A673 (cell line): ENCODE measurements at regions not wholly inside any gene's neighbourhood (a gene's known extent, or its start where the extent isn't known, plus 50 kb on each side); places are given as distances from the start of the nearest gene placed in this dataset.

ENCODE experiments used
- EZH2 ChIP-seq: fragments of 200-600 bp; sonication (generic); IDR thresholded peaks from 2 replicates; pipeline ENCODE4 v1.6.1; 2017; ENCODE audit warnings: borderline replicate concordance, low read depth, mild to moderate bottlenecking, mixed read lengths, antibody characterized with exemption, low read length; ENCODE audit not compliant: poor library complexity, severe bottlenecking
- TF ChIP-seq, protein P1 (sequence below): fragments of 300-800, 200-600 bp; sonication (generic); conservative IDR thresholded peaks from 2 replicates; pipeline ENCODE4 v1.5.1; 2017; ENCODE audit warnings: low read depth, mild to moderate bottlenecking, antibody characterized with exemption, low read length, moderate library complexity, mixed read lengths

DNA sequence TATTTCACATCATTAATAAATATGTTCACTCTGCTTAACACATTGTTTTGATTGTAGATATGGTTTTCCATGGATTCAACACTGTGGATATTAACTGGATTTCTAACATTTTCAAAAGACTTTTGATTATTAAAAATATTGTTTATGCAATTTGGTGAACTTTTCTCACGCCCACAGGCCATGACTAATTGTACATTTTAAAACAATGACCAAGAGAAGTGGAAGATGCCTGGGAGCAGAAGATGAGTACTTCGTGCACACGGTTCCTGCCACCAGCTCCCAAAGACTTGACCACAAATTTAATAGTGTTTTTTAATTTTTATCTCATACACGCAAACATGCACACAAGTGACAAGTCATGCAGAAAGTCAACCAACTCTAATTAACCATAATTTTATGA is 451.0 kb upstream of the ADARB2 start:
- TF ChIP-seq, protein P1, sequence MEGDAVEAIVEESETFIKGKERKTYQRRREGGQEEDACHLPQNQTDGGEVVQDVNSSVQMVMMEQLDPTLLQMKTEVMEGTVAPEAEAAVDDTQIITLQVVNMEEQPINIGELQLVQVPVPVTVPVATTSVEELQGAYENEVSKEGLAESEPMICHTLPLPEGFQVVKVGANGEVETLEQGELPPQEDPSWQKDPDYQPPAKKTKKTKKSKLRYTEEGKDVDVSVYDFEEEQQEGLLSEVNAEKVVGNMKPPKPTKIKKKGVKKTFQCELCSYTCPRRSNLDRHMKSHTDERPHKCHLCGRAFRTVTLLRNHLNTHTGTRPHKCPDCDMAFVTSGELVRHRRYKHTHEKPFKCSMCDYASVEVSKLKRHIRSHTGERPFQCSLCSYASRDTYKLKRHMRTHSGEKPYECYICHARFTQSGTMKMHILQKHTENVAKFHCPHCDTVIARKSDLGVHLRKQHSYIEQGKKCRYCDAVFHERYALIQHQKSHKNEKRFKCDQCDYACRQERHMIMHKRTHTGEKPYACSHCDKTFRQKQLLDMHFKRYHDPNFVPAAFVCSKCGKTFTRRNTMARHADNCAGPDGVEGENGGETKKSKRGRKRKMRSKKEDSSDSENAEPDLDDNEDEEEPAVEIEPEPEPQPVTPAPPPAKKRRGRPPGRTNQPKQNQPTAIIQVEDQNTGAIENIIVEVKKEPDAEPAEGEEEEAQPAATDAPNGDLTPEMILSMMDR = no peak
- TF ChIP-seq EZH2 = no peak
